Adipocyte (in vitro differentiated cells): ENCODE measurements at regions not wholly inside any gene's neighbourhood (a gene's known extent, or its start where the extent isn't known, plus 50 kb on each side); places are given as distances from the start of the nearest gene placed in this dataset.
"Not testable (repeated sequence)": the region's sequence is repeated elsewhere in the genome, so short reads cannot be mapped to it uniquely, and the experiment has no call there.

ENCODE experiments used
- DNase-seq: peaks from one replicate; pipeline ENCODE4 v3.0.0-alpha.2; 2015; ENCODE audit warnings: low read depth
- H3K27me3 ChIP-seq: replicated peaks from 2 replicates; pipeline ENCODE4 v1.7.0; 2013; ENCODE audit warnings: mild to moderate bottlenecking, low read length, moderate library complexity; ENCODE audit not compliant: control insufficient read depth, insufficient read depth
- H3K36me3 ChIP-seq: 2 replicates; pipeline ENCODE4 v1.7.0; 2013; ENCODE audit warnings: low read length, mild to moderate bottlenecking, moderate library complexity; ENCODE audit not compliant: control insufficient read depth, insufficient read depth, severe bottlenecking
- H3K4me1 ChIP-seq: 2 replicates; pipeline ENCODE4 v1.7.0; 2013; ENCODE audit warnings: mild to moderate bottlenecking, low read length, moderate library complexity; ENCODE audit not compliant: control insufficient read depth, insufficient read depth
- H3K4me3 ChIP-seq: 2 replicates; pipeline ENCODE4 v1.7.0; 2013; ENCODE audit warnings: mild to moderate bottlenecking, low read length, moderate library complexity
- H3K9ac ChIP-seq: 2 replicates; pipeline ENCODE4 v1.7.0; 2013; ENCODE audit warnings: mild to moderate bottlenecking, low read length, moderate library complexity
- H3K9me3 ChIP-seq: 2 replicates; pipeline ENCODE4 v1.7.0; 2013; ENCODE audit warnings: mild to moderate bottlenecking, low read length, moderate library complexity; ENCODE audit not compliant: control insufficient read depth

DNA sequence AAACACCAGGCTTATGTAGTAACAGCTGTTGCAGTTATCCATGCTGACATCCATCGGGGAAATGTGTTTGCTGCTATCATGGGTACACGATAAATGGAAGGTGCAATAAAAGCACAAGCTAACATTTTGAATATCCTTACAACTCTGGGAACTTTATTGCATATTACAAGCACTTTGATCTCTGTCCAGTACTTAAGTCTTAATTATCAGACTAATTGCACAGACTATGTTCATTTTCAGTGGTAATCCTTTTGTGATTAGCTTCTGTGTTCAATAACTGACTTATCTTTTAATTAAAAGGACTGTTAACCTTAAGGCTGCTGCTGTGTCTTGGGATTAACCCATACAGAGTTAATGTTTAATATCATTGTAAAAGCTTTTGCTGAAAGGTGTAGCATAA, 101.4 kb upstream of the ATP5MC3 start:
- H3K4me1 ChIP-seq: no peaks in the 10 kb centered on the region
- no peak overlapping the region for H3K4me3 ChIP-seq
- H3K36me3 ChIP-seq: no peaks in the 10 kb centered on the region
- no peaks in the 10 kb centered on the region for H3K9me3 ChIP-seq
- H3K27me3 ChIP-seq: no peaks in the 10 kb centered on the region
- H3K9ac ChIP-seq: no peak overlapping the region
- no peak for DNase-seq

DNA sequence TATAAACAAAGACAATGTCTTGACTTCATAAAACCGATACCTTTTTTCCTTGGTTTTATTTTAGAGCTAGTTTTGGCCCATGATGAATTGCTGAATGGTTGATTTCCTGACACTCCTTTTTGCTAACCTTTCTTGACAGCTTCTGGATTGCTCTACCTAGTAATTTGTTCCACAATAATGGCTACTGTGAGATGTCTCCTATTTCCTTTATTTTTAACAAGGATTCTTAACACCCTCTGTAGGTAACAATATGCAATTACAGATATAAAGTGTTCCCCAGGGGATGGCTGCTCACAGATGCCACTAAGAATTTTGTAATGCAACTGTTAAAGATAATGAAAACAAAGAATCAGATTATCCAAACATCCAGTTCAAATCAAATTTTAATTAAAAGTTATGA, 100.8 kb upstream of the ATP5MC3 start:
- no peaks in the 10 kb centered on the region for H3K36me3 ChIP-seq
- H3K9me3 ChIP-seq: no peaks in the 10 kb centered on the region
- peak; percentile 53 for DNase-seq
- H3K9ac ChIP-seq: no peak overlapping the region
- no peak overlapping the region for H3K4me3 ChIP-seq
- no peaks in the 10 kb centered on the region for H3K4me1 ChIP-seq
- no peaks in the 10 kb centered on the region for H3K27me3 ChIP-seq

DNA sequence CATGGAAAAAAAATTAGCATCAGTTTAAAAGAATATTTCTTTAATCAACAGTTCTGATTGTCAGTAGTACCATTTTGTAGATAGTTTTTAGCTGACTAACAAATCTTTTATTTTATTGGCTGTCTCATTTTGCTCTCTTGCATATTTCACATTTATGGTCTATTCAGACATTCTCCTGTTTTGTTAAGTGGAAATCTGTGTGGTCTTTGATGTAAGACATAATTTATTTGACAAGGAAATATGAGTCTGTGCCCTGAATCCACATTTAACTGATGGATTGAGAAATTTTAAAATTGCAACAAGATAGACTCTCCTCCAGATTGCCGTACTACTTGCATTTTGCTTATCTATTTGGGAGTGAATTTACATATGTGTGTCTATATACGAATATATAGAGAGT, 96.3 kb upstream of the ATP5MC3 start:
- Histone ChIP-seq H3K36me3 (no peaks in the 10 kb centered on the region), H3K9ac (no peak overlapping the region), H3K27me3 (peaks cover 4% of the 10 kb centered on the region), H3K4me1 (no peaks in the 10 kb centered on the region), H3K9me3 (no peaks in the 10 kb centered on the region), H3K4me3 (no peak overlapping the region)
- no peak for DNase-seq

DNA sequence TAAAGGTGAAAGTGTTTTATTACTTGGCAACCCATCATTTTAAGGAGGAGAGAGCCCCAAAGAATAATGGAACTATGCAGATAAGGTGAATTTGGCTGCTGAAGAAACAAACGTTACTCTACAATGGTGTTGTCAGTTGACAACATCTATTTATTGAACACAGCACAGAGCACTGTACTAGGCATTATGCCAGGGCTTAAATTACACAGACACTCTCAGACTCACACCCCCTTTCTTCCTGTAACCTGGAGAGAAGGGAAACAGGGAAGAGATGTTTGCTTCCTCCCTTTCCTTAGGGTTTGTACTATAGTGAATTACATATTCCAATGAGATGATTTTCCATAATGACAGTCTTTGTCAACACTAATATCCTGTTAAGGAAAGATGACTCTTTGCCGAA, 94.0 kb upstream of the ATP5MC3 start:
- Histone ChIP-seq H3K4me3 (no peak overlapping the region), H3K9me3 (no peaks in the 10 kb centered on the region), H3K27me3 (peaks cover 5% of the 10 kb centered on the region), H3K36me3 (no peaks in the 10 kb centered on the region), H3K9ac (no peak overlapping the region), H3K4me1 (no peaks in the 10 kb centered on the region)
- no peak for DNase-seq

DNA sequence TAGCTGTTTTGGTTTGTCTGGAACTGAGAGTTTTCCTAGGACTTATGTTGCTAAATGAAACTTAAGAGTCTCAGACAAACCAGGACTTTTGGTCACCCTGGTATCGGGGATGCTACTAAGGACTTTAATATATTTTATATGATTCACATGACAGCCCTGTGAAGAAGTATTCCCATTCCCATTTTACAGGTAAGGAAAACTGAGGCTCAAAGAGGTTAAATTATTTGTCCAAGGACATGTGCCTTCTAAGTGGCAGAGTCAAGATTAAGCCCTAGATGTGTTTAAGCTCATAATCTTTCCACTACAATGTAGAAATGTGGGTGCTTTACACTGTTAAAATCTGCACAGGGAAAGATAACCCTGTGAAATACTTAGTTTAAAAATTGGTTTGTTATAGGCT, 77.7 kb upstream of the ATP5MC3 start:
- no peak overlapping the region for H3K9ac ChIP-seq
- H3K27me3 ChIP-seq: peaks cover 16% of the 10 kb centered on the region
- no peaks in the 10 kb centered on the region for H3K9me3 ChIP-seq
- H3K4me1 ChIP-seq: peaks cover under 1% of the 10 kb centered on the region
- no peak for DNase-seq
- H3K36me3 ChIP-seq: no peaks in the 10 kb centered on the region
- H3K4me3 ChIP-seq: no peak overlapping the region

DNA sequence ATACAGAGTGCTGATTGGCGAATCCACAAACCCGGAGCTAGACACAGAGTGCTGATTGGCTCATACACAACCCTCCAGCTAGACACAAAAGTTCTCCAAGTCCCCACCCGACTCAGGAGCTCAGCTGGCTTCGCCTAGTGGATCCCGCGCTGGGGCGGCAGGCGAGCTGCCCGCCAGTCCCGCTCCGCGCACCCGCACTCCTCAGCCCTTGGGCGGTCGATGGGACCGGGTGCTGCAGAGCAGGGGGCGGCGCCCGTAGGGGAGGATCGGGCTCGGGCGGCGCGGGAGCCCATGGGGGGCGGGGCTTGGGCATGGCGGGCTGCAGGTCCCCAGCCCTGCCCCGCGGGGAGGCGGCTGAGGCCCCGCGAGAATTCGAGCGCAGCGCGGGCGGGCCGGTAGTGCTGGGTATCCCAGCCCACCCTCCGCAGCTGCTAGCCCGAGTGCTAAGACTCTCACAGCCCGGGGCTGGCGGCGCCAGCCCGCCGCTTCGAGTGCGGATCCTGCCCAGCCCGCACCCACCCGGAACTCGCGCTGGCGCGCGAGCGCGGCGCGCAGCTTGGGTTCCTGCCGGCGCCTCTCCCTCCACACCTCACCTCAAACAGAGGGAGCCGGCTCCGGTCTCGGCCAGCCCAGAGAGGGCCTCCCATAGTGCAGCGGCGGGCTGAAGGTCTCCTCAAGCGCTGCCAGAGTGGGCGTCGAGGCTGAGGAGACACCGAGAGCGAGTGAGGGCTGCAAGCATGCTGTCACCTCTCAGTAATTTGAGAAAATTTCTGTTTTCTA, 75.5 kb upstream of the ATP5MC3 start:
- no peak overlapping the region for H3K4me3 ChIP-seq
- H3K4me1 ChIP-seq: no peaks in the 10 kb centered on the region
- no peak for DNase-seq
- H3K9me3 ChIP-seq: no peaks in the 10 kb centered on the region
- peaks cover 16% of the 10 kb centered on the region for H3K27me3 ChIP-seq
- H3K9ac ChIP-seq: no peak overlapping the region
- no peaks in the 10 kb centered on the region for H3K36me3 ChIP-seq

DNA sequence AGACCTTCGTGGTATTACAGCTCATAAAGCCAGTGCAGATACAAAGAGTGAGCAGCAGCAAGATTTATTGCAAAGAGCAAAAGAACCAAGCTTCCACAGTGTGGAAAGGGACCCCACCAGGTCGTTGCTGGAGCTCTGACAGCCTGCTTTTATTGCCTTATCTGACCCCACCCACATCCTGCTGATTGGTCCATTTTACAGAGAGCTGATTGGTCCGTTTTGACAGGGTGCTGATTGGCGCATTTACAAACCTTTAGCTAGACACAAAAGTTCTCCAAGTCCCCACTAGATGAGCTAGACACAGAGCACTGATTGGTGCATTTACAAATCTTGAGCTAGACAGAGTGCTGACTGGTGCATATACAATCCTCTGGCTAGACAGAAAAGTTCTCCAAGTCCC, 74.9 kb upstream of the ATP5MC3 start:
- H3K27me3 ChIP-seq: peaks cover 16% of the 10 kb centered on the region
- H3K4me1 ChIP-seq, H3K9ac ChIP-seq, DNase-seq, H3K9me3 ChIP-seq, H3K4me3 ChIP-seq, H3K36me3 ChIP-seq: not testable (repeated sequence)

DNA sequence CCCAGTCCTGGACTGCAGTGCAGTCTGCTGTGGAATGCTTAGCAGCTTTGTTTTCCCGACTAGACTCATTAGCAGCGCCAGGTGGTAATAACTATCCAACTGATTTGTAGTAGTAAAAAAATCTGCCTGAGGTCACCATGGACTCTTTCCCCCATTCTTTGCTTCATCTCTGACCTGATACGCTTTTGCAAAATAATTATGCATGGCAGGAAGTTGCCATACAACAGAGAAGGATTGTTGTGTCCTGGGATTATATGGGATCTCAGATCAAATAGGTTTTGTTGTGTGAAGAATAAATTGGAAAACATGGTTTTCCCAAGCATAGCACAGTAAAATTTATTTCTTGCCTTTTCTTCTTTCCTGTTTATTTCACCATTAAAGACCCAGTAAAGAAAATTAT, 72.4 kb upstream of the ATP5MC3 start:
- DNase-seq: no peak
- no peaks in the 10 kb centered on the region for H3K36me3 ChIP-seq
- no peak overlapping the region for H3K9ac ChIP-seq
- no peaks in the 10 kb centered on the region for H3K9me3 ChIP-seq
- H3K27me3 ChIP-seq: peaks cover 9% of the 10 kb centered on the region
- H3K4me1 ChIP-seq: no peaks in the 10 kb centered on the region
- no peak overlapping the region for H3K4me3 ChIP-seq

DNA sequence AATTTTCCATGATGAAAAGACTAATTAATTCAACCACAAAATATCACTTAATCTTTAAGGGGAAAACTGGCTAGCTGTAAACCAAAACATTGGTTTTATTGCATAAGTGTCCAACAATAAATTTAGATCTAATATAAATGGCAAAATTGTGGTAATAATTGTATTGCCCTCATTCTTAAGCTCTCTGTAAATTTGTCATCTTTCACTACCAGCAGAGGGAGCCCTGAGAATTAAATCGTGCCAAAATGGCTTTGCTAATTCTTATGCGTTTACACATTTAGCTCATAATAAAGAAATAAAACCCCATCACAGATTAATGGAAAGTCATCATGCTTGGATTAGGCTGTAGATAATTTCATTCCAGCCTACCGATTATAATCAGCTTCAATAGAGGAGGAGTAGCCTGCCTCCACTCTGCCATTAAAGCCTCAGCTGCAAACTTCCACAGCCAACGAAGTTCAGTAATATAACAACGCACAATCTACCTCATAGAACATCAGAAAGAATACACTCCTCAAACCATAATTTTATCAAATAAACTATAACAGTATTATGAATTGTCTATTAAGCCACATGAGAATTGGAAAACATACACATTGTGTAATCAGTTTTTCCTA, 70.0 kb upstream of the ATP5MC3 start:
- H3K9me3 ChIP-seq: no peaks in the 10 kb centered on the region
- H3K4me1 ChIP-seq: no peaks in the 10 kb centered on the region
- no peaks in the 10 kb centered on the region for H3K36me3 ChIP-seq
- peak; percentile 77 for DNase-seq
- H3K9ac ChIP-seq: no peak overlapping the region
- peaks cover 13% of the 10 kb centered on the region for H3K27me3 ChIP-seq
- H3K4me3 ChIP-seq: no peak overlapping the region

DNA sequence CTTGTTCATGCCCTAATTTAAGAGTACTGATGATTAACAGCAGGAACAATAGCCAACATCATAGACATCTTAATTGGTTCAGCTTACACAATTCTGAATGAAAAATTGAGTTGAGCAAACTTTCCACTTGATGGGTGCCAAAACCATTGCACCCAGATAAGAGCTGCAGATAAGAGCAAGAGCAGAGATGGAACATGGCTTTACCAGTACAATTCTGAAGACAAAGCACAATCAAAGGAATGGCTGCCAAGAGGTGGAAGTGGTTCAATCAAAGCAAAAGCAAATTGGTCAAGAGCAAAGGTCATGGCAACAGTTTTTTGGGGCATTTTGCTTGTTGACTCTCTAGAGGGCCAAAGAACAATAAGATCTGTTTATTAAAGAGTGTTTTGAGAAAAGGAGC, 65.6 kb upstream of the ATP5MC3 start:
- H3K9ac ChIP-seq: no peak overlapping the region
- H3K4me3 ChIP-seq: no peak overlapping the region
- no peaks in the 10 kb centered on the region for H3K9me3 ChIP-seq
- no peaks in the 10 kb centered on the region for H3K36me3 ChIP-seq
- H3K4me1 ChIP-seq: no peaks in the 10 kb centered on the region
- peaks cover 7% of the 10 kb centered on the region for H3K27me3 ChIP-seq
- no peak for DNase-seq

DNA sequence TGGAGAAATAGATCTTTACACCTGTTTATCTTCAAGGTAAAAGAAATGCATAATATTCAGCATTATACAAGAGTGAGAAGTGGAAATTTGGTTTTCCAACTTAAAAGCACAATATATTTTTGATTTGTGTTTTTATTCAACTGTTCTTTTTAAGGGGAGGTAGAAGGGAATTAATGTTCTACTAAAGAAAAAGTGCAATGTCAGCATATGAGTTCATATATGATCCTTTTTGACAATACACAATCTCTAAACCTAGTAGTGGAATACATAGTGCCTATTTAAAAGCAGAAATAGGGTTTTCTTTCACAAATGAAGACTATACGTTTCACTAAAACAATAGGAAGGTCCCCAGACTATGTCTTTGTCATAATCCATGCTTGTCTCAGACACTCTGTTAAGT, 63.2 kb upstream of the ATP5MC3 start:
- DNase-seq: no peak
- Histone ChIP-seq H3K9me3 (no peaks in the 10 kb centered on the region), H3K4me1 (no peaks in the 10 kb centered on the region), H3K27me3 (peaks cover 12% of the 10 kb centered on the region), H3K9ac (no peak overlapping the region), H3K4me3 (no peak overlapping the region), H3K36me3 (no peaks in the 10 kb centered on the region)

DNA sequence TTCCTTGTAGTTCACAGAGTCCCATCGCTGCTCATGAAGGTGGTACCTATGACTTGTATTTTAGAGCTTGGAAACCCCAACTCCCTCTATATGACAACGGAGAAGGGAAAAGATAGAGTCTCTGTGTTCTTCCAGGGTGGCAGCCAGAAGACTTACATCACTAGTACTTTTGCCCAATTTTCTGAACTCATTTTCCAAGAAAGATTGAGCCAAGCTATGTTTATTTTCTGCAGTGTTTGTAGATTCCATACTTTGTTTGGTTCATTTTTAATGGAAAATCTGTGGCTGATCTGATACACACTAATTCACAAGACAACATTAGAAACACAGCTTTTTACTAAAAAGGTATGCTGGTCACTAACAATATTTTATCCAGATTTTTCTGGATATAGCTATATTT, 60.2 kb upstream of the ATP5MC3 start:
- no peak overlapping the region for H3K9ac ChIP-seq
- H3K4me1 ChIP-seq: no peaks in the 10 kb centered on the region
- H3K9me3 ChIP-seq: peaks cover 4% of the 10 kb centered on the region
- H3K36me3 ChIP-seq: no peaks in the 10 kb centered on the region
- DNase-seq: no peak
- peaks cover 5% of the 10 kb centered on the region for H3K27me3 ChIP-seq
- no peak overlapping the region for H3K4me3 ChIP-seq
